Chondrocyte (in vitro differentiated cells): ENCODE measurements at regions not wholly inside any gene's neighbourhood (a gene's known extent, or its start where the extent isn't known, plus 50 kb on each side); places are given as distances from the start of the nearest gene placed in this dataset.

ENCODE experiments used
- DNase-seq: peaks from one replicate; pipeline ENCODE4 v3.0.0; 2021; ENCODE audit warnings: mixed read lengths, low spot score
- H3K27ac Mint-ChIP-seq: one replicate; pipeline ENCODE4 v1.8.0; 2021; ENCODE audit warnings: mild to moderate bottlenecking, moderate library complexity, mixed read lengths; ENCODE audit not compliant: unreplicated experiment
- H3K27me3 Mint-ChIP-seq: 2 replicates; pipeline ENCODE4 v1.8.0; 2021; ENCODE audit warnings: low read depth, mixed read lengths
- H3K36me3 Mint-ChIP-seq: 2 replicates; pipeline ENCODE4 v1.8.0; 2021; ENCODE audit warnings: low read depth, mixed read lengths
- H3K4me1 Mint-ChIP-seq: 2 replicates; pipeline ENCODE4 v1.8.0; 2021; ENCODE audit warnings: low read depth, mild to moderate bottlenecking, mixed read lengths
- H3K4me3 Mint-ChIP-seq: one replicate; pipeline ENCODE4 v1.8.0; 2021; ENCODE audit warnings: mild to moderate bottlenecking, moderate library complexity, mixed read lengths; ENCODE audit not compliant: unreplicated experiment
- H3K9me3 Mint-ChIP-seq: 2 replicates; pipeline ENCODE4 v1.8.0; 2021; ENCODE audit warnings: low read depth, mixed read lengths
- TF ChIP-seq, protein P1 (sequence below): fragments of 200-600 bp; sonication (generic); IDR thresholded peaks from 2 replicates; pipeline ENCODE4 v1.5.0; 2021; ENCODE audit warnings: antibody characterized with exemption, mild to moderate bottlenecking, moderate library complexity

GRCh38 chr6:81666481-81666880 is 86.0 kb downstream of the TENT5A start:
- peaks cover 4% of the 10 kb centered on the region for H3K9me3 Mint-ChIP-seq
- no peak overlapping the region for H3K27ac Mint-ChIP-seq
- no peak for DNase-seq
- H3K36me3 Mint-ChIP-seq = no peaks in the 10 kb centered on the region
- TF ChIP-seq, protein P1, sequence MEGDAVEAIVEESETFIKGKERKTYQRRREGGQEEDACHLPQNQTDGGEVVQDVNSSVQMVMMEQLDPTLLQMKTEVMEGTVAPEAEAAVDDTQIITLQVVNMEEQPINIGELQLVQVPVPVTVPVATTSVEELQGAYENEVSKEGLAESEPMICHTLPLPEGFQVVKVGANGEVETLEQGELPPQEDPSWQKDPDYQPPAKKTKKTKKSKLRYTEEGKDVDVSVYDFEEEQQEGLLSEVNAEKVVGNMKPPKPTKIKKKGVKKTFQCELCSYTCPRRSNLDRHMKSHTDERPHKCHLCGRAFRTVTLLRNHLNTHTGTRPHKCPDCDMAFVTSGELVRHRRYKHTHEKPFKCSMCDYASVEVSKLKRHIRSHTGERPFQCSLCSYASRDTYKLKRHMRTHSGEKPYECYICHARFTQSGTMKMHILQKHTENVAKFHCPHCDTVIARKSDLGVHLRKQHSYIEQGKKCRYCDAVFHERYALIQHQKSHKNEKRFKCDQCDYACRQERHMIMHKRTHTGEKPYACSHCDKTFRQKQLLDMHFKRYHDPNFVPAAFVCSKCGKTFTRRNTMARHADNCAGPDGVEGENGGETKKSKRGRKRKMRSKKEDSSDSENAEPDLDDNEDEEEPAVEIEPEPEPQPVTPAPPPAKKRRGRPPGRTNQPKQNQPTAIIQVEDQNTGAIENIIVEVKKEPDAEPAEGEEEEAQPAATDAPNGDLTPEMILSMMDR = no peak
- H3K4me1 Mint-ChIP-seq = no peaks in the 10 kb centered on the region
- no peaks in the 10 kb centered on the region for H3K27me3 Mint-ChIP-seq
- H3K4me3 Mint-ChIP-seq = no peak overlapping the region

DNA sequence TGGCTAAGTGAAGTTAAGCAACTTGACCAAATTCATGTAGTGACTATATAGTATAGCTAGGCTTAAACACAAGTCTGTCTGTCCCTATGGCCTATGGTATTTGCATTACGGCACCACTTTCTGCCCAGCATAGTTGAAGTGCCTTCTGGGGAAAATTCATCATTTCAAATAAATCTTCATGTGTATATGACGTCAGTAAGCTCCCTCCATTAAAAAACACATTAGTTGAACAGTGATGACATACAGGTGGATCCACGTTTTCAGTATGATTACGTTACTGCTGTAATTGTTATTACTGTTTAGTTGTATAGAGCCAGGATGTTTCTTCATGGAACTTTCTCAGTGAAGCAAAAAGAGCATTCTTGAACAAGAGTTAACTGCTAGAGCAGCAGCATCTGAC is 96.2 kb downstream of the TENT5A start:
- no peaks in the 10 kb centered on the region for H3K27me3 Mint-ChIP-seq
- H3K27ac Mint-ChIP-seq = no peak overlapping the region
- no peak overlapping the region for H3K4me3 Mint-ChIP-seq
- DNase-seq = no peak
- H3K4me1 Mint-ChIP-seq = peaks cover 12% of the 10 kb centered on the region
- peaks cover 3% of the 10 kb centered on the region for H3K9me3 Mint-ChIP-seq
- TF ChIP-seq, protein P1 = no peak
- peaks cover 4% of the 10 kb centered on the region for H3K36me3 Mint-ChIP-seq

DNA sequence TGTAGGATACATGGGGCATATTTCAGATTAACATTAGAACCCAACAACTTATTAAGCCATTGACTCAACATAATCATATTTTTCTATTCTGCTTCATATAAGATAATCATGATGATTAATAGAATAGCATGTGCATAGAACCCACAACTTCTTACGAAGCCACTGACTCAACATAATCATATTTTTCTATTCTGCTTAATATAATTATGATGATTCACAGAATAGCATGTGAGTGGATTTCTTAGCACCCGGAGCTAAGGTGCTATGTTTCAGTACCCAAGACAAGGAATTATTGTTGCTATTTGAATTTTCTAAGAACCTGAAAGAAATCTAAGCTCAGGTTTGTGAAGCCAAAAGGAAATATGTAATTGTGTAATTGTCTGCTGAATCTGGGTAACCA is 96.8 kb downstream of the TENT5A start:
- Mint-ChIP-seq H3K9me3 (peaks cover 3% of the 10 kb centered on the region), H3K36me3 (peaks cover 4% of the 10 kb centered on the region), H3K4me3 (no peak overlapping the region), H3K4me1 (peaks cover 12% of the 10 kb centered on the region), H3K27me3 (no peaks in the 10 kb centered on the region), H3K27ac (no peak overlapping the region)
- TF ChIP-seq, protein P1 = no peak
- no peak for DNase-seq

- H3K27me3 Mint-ChIP-seq = no peaks in the 10 kb centered on the region
- H3K27ac Mint-ChIP-seq = no peak overlapping the region
- peaks cover 4% of the 10 kb centered on the region for H3K36me3 Mint-ChIP-seq
- no peak overlapping the region for H3K4me3 Mint-ChIP-seq
- no peaks in the 10 kb centered on the region for H3K4me1 Mint-ChIP-seq
- peaks cover 5% of the 10 kb centered on the region for H3K9me3 Mint-ChIP-seq
- TF ChIP-seq, protein P1 = no peak
- no peak for DNase-seq
Observed at GRCh38 chr6:81648502-81648901, 104.0 kb downstream of the TENT5A start.

DNA sequence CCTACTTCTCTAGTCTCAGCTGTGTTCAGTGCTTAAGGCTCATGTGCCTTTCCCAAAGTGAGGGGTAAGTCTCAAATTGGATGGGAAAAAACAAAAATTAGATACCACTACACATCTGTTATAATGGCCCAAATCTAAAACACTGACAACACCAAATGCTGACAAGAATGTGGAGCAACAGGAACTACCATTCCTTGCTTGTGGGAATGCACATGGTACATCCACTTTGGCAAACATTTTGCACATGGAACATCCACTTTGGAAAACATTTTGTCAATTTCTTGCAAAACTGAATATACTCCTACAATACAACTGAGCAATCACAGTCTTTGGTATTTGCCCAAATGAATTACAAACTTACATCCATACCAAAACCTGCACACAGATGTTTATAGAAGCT is 109.3 kb downstream of the TENT5A start:
- peaks cover 6% of the 10 kb centered on the region for H3K9me3 Mint-ChIP-seq
- TF ChIP-seq, protein P1 = no peak
- H3K27me3 Mint-ChIP-seq = no peaks in the 10 kb centered on the region
- H3K27ac Mint-ChIP-seq = no peak overlapping the region
- no peak overlapping the region for H3K4me3 Mint-ChIP-seq
- H3K4me1 Mint-ChIP-seq = no peaks in the 10 kb centered on the region
- no peak for DNase-seq
- H3K36me3 Mint-ChIP-seq = no peaks in the 10 kb centered on the region
